ENCODE measurements at regions not wholly inside any gene's neighbourhood (a gene's known extent, or its start where the extent isn't known, plus 50 kb on each side); places are given as distances from the start of the nearest gene placed in this dataset.

DNA sequence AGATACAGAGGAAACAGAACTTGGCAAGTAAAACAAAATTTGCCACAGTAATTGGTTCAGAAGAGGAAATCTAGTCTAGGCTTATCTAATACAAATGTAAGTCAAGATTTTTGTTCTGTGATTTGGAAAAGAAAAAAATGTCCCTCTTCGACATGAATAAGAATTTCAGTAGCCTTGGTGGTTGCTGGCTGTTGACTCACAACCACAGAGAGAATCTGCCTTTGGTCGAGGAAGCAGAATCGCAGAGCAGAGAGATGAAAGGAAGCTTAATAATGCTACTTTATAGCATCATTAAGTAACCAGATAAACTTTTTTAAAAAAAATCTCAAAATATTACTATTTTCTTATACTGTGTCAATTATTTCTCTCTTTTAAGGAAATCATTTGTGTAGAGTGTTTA, 1096.6 kb downstream of the FLRT2 start:
- no peak for DNase-seq (ENCODE audit: low read depth)

DNA sequence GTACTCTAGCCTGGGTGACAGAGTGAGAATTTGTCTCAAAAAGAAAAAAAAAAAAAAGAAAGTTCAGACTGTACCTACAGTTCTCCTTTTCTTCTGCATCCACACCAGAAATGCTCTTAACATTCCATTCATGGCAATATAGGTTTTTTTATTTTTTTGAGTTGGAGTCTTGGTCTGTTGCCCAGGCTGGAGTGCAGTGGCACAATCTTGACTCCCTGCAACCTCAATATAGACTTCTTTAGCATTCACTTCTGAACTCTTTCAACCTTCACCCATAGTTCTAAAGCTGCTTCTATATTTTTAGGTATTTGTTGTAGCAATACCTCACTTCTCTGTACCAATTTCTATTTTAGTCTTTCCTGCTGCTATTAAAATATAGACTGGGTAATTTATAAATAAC, 1095.7 kb downstream of the FLRT2 start:
- DNase-seq (ENCODE audit: low read depth): no peak

DNA sequence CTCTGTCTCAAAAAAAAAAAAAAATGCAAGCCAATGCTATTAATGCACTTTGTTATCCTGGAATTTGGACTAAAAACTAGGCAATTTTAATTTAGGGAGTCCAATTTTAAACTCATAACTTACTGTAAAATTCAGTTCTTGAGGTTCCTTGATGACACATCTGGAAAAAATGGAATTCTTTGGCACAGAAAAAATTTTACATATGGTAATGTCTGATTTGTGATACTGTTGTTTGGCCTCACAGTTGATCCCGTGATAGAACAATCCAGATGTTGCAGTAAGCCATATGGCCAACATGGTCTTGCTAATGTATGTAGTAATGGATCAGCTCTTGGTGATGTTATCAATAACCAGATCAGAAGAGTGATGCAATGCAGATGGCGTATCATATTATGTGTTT, 1089.8 kb downstream of the FLRT2 start:
- no peak for DNase-seq (ENCODE audit: low read depth)

DNA sequence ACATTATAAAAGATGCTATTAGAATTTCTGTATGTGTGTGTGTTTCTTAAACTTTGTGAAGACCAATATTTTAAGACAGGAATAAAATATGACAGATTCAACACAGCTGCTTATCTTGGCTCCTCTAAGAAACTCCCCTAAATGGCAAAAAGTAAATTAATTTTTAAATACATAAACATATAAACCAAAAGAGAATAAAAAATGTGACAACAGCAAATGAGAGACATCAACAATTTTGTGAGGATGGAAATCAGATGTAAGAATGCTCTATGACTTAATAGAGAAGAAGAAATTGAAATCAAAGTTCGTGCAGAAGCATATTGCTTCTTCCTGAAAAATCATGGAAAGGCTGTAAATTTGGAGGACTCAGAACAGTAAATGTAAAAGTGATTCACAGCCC, 1083.8 kb downstream of the FLRT2 start:
- peak; percentile 17 for DNase-seq (ENCODE audit: low read depth)

DNA sequence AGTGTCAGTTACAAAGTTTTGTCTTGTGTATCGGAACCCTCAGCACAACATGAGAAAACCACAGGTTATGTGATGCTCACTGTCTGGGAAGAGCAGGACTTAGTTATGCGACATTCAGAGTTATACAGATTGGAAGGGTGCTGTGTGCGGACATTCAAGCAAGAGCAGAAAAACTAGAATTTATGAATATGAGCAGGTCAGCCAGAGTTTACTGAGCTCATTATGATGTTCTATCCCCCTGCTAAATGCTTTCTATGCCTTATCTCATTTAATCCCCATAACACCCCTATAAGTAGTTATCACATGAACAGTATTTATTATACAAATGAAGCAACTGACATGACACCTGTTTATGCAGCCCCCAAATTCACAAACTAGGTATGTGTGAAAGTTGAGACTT, 1083.2 kb downstream of the FLRT2 start:
- DNase-seq (ENCODE audit: low read depth): peak; percentile 39

DNA sequence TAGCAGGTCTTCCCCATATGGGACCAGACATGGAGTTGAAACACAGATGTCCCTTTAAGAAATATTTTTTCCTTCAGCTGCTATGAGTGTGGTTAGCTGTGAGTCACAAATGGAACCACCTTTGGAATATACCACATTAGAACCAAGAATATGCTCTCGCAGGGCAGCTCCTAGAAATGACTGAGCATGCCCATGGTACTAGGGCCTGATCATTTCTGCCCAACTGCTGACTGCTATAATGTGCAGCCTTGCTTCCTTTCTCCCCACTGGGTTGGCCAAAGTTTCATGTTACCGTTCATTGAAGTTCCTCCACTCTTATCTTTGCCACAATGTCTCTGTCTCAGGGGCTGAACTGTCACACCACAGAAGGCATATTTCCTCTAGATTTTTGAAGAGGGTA, 1074.6 kb downstream of the FLRT2 start:
- no peak for DNase-seq (ENCODE audit: low read depth)

DNA sequence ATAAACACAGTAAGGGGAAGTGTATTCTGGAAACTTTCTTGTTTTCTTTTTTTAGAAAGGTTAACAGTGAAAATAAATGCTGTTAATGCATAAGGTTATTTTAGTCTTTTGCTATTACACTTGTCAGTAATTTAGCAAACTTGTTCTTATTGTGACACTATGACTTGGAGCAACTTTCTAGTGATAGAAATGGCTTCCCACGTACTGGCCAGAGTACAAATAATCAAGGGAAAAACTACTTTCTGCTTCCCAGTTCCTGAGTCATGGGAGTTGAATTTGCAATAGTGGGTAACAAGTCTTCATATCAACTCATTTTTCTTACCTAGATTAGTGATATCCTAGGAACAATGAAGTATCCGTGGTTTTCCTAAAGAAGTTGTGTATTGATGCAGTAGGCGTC, 1072.3 kb downstream of the FLRT2 start:
- DNase-seq (ENCODE audit: low read depth): no peak

DNA sequence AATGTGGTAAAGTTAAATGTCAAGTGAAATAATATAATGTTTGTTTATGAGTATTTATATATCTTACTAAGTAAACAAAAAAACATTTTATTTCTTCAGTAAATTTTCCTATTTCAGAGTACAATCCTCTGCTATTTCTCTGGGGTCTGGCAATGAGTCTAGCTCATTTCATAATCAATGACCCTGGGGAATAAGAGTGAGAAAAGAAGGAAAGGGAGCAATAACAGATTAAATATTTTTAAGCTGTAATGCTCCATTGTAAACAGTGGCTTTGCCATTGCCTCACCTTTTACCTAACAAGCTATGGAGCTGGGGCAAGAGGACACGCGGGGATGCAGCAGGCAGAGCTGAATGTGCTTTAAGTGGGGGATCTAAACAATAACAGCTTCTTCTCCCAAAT, 1071.9 kb downstream of the FLRT2 start:
- no peak for DNase-seq (ENCODE audit: low read depth)

DNA sequence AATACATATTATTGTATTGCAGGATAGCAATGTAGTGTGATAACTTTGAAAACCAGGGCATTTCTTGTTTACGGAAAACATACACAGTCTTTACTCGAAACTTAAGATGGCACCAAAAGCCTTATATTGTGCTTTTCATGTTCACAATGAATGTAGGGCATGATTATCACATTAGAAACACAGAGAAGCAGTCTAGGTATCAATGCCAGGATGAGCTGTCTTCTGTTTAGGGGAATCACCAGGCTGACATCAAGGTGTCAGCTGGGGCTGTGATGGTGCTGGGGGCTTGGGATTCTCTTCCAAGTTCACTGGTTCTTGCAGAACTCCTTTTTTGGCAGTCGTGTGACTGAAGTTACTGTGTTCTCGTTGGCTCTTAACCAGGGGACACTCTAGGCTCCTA, 1067.3 kb downstream of the FLRT2 start:
- no peak for DNase-seq (ENCODE audit: low read depth)

DNA sequence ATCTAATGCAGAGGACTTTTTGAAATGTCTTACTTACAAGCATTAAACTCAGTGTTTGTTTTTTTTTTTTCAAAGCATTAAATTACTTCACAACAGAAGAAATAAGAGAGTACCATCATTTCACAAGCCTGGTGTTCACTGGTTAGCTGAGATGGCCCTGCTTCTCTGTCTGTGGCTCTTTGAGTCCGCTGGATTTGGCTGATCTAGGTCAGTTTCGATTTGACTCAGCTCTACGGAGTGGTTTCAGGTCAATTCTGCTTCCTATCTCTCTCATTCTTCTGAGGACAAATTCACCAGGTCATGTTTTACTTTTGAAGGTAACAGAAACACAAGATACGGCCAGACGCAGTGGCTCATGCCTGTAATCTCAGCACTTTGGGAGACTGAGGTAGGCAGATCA, 1066.1 kb downstream of the FLRT2 start:
- no peak for DNase-seq (ENCODE audit: low read depth)

DNA sequence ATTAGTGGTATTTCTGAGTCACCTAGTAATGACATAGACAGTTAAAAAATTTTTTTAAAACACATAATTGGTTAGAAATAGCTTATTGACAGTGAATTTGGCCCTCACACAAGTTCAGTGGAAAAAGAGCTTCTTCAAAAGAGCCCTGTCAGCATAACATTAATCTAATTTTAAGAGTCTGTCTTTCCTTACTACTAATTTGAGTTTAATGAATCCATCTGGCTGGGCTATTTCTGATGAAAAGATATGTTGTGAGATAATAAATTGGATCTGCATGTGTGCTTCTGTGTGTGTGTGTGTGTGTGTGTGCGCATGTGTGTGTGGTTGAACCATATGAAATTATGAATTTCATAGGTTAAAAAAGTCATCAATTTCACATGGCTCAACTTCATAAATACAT, 1045.2 kb downstream of the FLRT2 start:
- DNase-seq (ENCODE audit: low read depth): no peak

DNA sequence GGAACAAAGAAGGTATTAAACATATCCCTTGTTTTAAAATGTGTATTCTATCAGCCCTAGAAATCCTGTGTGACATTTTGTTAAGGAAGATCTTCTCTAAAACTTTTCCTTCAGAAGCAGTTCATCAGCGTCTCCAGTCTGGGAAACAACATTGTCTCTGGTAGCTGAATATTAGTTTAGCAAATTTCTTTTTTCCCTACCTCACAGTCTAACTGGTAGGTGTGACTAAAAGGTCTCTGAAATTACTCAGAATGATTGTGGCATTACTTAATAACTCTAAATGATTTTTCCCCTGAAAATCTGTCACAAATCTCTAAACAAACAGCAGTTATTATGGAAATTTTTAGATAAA, 1044.8 kb downstream of the FLRT2 start:
- no peak for DNase-seq (ENCODE audit: low read depth)

DNA sequence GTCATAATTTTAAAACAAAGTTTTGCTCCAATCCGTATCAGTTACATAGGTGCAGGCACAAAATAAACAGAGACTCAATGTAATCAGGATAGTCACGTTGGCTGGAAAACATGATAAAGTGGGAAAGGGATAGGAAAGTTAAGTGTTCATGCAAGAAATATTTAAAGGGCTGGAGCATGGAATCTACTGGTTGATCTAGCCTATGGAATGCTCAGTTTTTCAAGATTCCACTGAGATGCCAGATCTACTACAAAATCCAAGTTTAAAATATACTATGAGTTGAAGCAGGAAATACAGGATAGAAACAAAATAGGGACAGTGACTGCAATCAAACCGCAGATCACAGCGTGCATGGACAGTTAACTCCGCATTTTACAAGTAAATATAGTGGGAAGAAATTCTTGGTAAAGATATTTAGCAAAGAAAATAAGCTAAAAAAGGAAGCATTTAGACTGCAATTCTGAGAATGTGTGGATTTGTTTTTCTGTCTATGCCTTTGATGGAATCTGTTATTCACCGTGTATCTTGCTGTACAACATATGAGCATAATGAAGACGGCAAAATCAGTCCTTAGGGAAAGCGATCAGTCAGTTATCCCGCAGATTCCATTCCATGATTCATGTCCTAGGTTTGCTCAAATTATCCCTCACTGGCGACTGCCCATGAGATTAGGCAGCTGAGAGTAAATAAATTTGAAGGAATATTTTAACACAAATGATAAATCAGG, 1044.3 kb downstream of the FLRT2 start:
- DNase-seq (ENCODE audit: low read depth): no peak

DNA sequence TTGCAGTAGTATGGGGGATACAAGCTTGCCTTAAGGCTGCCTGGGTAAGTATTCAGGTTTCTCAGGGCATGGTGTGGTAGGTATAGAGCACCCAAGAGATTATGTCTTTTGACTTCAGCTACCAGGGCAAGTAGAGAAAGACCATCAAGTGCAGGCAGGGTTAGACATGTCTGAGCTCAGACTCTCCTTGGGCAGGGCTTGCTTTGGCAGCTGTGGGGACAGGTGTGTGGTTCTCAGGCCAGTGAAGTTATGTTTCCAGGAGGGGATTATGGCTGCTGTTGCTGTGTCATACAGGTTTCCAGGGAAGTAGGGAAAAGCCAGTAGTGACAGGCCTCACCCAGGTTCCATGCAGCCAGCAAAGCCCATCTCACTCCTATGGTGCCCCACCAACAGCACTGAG, 1040.4 kb downstream of the FLRT2 start:
- DNase-seq (ENCODE audit: low read depth): no peak

DNA sequence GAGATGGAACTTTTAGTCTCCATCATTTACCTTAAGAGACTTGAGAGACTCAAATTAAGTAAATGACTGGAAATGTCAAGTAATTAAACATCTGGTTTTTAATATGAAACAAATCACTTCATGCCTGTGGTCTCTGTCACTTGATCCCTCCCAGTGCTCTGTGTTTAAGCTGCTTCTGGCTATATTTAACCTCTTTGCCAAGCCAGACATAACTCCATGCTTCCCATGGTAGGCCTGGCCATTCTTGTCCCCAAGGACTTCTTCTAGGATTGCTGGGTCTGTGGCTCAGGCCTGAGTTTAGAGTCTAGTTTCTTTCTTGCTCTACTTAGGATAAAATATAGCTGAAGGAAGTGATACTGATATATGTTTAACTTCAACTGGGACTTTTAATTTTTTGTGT, 1013.6 kb downstream of the FLRT2 start:
- no peak for DNase-seq (ENCODE audit: low read depth)

DNA sequence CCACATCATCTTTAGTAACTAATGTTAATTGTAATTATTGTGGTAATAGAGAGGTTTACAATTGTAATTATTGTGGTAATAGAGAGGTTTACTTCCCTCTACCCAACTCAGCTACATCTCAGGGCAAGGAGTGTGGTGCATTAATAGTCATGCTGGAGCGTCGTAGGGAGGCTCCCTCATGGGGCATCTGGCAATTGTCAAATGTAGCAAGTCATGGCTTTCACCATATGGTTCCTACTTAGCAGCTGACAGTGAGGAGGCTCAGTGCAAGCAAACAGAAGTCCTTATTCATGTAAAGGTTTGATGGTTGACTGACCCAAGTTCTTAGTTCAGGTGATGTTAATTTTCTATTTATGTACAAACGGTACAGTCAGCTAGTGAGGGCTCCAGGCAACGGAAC, 1012.0 kb downstream of the FLRT2 start:
- no peak for DNase-seq (ENCODE audit: low read depth)

DNA sequence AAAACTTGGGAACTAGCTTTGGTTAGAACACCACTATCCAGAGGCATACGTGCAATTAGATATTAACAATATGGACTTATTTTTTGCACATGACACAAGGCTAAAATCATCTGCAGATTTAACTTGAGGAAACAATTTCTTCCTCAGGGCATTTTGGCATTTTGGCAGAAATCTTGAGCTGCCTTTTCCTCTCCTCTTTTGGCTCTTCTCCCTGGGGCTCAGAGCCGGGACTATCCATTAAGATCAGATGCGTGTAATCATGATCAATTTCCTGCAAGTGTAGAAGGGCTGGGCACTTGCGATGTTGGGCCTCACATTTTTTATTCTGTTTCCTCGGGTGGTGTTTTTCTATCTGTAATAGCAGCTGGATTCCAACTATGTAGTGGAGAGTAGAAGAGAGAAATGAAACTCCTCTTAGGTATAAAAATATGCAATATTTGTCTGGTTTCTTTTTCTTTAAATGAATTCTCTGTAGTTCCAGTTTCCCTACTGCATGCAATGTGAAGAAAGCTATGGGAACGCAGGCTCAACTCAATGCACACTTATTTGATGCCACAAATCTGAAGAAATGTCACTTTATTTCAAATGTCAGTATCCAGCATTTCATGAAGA, 1010.8 kb downstream of the FLRT2 start:
- no peak for DNase-seq (ENCODE audit: low read depth)

DNA sequence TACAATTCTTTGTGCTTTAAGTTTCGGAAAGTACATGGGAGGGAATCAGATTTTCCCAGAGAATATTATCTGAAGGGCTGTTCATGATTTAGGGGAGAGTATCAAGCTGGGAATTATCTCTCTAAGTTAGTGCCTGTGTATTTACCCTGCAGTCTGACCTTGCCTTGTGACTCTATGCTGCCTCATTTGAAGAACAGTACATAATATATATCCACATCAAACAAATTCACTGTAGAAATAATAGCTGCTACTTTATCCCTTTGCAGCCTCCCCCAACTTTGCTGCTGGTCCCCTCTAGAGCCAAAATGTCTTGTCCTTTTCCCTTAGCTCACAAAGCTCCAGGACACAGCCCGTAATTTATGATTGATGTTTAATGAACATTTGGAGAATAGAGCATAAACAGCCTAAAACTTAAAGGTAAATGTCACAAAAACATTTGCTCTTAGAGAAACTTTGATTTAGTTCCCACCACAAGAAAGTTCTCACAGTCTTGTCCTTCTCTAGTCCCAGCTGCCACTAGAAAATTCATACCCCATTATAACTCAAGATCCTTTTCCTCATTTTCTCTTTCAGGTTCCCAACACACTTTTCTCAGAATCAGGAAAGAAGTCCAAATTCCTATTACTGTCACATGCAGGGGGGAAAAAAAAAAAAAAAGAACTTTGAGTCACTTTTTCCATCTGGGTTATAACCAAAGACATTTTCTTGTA, 1009.6 kb downstream of the FLRT2 start:
- DNase-seq (ENCODE audit: low read depth): no peak

DNA sequence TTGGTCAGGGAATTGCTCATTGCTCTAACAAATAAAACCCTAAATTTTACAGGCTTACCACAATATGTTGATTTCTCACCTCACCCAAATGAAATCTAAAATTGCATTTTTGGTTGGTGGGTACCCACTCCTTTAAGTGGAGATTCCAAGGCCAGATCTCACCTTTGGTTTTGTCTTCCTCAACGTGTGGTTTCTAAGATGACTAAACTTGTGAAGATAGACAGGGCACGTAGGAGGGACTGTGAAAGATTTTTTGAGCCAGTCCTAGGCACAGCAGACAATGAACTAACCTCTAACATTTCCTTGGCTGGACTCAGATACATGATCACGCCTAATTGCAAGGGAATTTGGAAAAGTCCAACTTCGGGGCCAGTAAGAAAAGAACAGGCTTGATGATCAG, 1003.9 kb downstream of the FLRT2 start:
- DNase-seq (ENCODE audit: low read depth): no peak

DNA sequence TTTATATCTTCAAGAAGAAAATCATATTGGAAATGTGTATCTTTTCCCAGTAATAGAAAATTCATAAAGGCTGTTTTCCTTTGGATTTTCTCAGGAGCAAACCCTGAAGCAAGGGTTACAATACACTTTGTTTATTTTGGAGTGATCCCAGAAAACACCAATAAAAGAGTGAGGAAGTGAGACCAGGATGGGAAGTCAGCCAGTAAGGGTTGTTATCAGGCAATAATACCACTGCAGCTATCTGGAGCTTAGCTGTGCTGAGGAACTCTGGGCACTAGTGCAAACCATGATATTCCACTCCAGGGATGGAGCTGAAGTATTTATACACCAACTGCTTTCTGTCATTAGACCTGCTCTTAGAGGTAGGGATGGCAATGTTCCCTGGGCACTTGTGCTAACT, 1002.3 kb downstream of the FLRT2 start:
- DNase-seq (ENCODE audit: low read depth): no peak

DNA sequence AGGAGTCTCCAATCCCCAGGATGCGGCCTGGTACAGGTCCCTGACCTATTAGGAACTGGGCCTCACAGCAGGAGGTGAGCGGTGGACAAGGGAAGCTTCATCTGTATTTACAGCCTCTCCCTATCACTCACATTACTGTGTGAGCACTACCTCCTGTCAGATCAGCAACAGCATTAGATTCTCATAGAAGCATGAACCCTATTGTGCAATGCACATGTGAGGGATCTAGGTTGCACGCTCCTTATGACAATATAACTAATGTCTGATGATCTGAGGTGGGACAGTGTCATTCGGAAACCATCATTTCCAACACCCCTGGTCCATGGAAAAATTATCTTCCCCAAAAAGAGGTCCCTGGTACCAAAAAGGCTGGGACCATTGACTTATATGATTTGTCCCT, 1000.5 kb downstream of the FLRT2 start:
- no peak for DNase-seq (ENCODE audit: low read depth)

DNA sequence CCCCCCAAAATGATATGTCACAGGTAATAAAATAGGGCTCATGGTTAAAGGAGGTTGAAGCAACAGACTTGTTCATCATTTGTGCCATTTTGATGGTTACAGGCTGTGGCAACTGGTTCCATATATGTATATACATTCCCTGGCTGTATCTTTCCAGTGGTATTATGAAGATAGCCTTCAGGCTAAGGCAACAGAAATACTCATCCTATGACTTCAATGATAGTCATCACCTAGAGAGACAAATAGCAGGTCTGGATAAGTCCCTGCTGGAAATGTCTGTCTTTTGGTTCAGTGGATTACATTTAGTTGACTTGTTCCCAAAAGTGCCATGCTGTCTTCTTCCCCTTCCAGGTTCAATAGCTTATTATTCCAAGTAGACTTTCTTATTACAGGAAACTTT, 997.4 kb downstream of the FLRT2 start:
- no peak for DNase-seq (ENCODE audit: low read depth)

DNA sequence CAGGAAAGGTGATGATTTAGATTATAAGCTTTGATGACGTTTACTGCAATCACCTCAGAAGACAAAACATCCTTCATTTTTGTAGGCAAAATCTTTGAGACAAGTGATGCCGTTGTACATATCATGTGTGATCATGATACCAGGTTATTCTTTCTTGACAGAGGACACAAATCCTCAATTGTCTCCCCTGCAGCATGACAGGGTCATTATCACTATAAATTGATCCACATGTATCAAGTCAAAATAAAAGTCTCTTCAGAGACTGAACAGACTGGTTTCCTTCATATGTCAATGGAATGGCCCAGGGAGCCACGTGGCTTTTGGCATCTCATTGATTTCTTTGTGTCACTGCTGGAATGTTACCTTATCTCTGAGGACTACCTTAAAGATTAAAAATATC, 995.7 kb downstream of the FLRT2 start:
- no peak for DNase-seq (ENCODE audit: low read depth)
